ENCODE measurements at regions not wholly inside any gene's neighbourhood (a gene's known extent, or its start where the extent isn't known, plus 50 kb on each side); places are given as distances from the start of the nearest gene placed in this dataset.

DNA sequence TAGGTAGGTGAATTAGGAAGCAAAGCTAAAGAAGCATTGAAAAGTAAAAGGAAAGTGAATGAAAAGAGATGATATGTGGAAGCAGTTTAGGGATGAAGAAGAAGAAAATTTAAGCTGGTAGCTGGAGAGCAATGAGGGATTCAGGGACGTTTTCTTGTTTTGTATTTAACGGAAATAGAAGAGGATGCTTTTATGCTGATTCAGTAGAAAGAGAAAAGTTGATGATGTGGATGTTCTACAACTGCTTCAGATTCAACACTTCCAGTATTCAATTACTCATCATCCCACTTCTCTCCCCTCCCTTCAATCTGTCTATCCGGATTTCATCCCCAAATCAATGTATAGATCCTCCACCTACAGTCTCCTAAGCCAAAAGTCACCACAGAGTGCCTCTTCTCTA is 448.2 kb upstream of the CCDC54 start:
- TF ChIP-seq POLR2A (IDR thresholded peaks at IDR 0.05): no peak
- TF ChIP-seq, protein P1, sequence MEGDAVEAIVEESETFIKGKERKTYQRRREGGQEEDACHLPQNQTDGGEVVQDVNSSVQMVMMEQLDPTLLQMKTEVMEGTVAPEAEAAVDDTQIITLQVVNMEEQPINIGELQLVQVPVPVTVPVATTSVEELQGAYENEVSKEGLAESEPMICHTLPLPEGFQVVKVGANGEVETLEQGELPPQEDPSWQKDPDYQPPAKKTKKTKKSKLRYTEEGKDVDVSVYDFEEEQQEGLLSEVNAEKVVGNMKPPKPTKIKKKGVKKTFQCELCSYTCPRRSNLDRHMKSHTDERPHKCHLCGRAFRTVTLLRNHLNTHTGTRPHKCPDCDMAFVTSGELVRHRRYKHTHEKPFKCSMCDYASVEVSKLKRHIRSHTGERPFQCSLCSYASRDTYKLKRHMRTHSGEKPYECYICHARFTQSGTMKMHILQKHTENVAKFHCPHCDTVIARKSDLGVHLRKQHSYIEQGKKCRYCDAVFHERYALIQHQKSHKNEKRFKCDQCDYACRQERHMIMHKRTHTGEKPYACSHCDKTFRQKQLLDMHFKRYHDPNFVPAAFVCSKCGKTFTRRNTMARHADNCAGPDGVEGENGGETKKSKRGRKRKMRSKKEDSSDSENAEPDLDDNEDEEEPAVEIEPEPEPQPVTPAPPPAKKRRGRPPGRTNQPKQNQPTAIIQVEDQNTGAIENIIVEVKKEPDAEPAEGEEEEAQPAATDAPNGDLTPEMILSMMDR (IDR thresholded peaks at IDR 0.05): no peak
- intact Hi-C loops (cut with DNase I; ENCODE audit: low total_unique reads): no loop called here
- no peaks in the 10 kb centered on the region for H3K9me3 ChIP-seq
- no peak for DNase-seq
- H3K27ac ChIP-seq: no peak overlapping the region
- H3K36me3 ChIP-seq: no peaks in the 10 kb centered on the region
- H3K27me3 ChIP-seq: no peaks in the 10 kb centered on the region
- H3K4me1 ChIP-seq: no peaks in the 10 kb centered on the region
- H3K4me3 ChIP-seq: no peak overlapping the region

DNA sequence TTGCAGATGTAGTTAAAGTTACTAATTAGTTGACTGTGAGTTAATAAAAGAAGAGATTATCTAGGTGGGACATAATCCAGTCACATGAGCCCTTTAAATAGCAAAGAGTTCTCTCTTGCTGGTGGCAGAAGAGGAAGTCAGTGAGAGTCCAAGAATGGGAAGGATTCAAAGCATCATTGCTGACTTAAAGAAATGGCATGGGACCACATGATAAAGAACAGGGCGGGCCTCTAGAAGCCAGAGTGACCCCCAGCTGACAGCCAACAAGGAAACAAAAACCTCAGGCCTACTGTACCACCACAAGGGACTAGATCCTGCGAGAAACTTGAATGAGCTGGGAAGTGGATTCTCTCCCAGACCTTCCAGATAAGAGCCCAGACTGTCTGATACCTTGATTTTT is 447.2 kb upstream of the CCDC54 start:
- Histone ChIP-seq H3K4me1 (no peaks in the 10 kb centered on the region), H3K9me3 (no peaks in the 10 kb centered on the region), H3K36me3 (no peaks in the 10 kb centered on the region), H3K4me3 (no peak overlapping the region), H3K27me3 (no peaks in the 10 kb centered on the region), H3K27ac (no peak overlapping the region)
- no peak for DNase-seq
- TF ChIP-seq, protein P1 (IDR thresholded peaks at IDR 0.05): no peak
- TF ChIP-seq POLR2A (IDR thresholded peaks at IDR 0.05): no peak
- intact Hi-C loops (cut with DNase I; ENCODE audit: low total_unique reads): no loop called here

DNA sequence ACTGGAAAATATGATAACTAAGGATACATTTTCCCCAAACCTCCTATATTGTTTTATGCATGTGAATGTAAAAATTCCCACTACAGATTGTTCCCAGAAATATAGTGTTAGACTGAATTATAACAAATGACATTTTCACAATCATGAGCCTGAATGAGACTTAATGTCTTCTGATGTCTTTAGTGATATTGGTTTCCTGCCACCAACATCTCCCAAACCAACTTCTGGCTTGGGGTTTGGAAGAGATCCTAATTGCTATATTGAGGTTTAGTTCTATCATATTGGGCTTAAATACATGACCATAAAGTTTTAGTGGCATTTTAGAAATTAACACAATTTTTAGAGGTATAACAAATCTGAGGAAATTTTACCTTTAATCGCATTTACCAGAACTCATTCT is 445.3 kb upstream of the CCDC54 start:
- Histone ChIP-seq H3K9me3 (no peaks in the 10 kb centered on the region), H3K4me1 (no peaks in the 10 kb centered on the region), H3K4me3 (no peak overlapping the region), H3K27ac (no peak overlapping the region), H3K27me3 (no peaks in the 10 kb centered on the region), H3K36me3 (no peaks in the 10 kb centered on the region)
- no peak for TF ChIP-seq POLR2A (IDR thresholded peaks at IDR 0.05)
- TF ChIP-seq, protein P1 (IDR thresholded peaks at IDR 0.05): no peak
- intact Hi-C loops (cut with DNase I; ENCODE audit: low total_unique reads): no loop called here
- DNase-seq: no peak

- H3K27ac ChIP-seq: no peak overlapping the region
- no peak for DNase-seq
- H3K4me1 ChIP-seq: no peaks in the 10 kb centered on the region
- no peaks in the 10 kb centered on the region for H3K36me3 ChIP-seq
- H3K9me3 ChIP-seq: no peaks in the 10 kb centered on the region
- intact Hi-C loops (cut with DNase I; ENCODE audit: low total_unique reads): no loop called here
- TF ChIP-seq, protein P1 (IDR thresholded peaks at IDR 0.05): no peak
- TF ChIP-seq POLR2A (IDR thresholded peaks at IDR 0.05): no peak
- H3K4me3 ChIP-seq: no peak overlapping the region
- no peaks in the 10 kb centered on the region for H3K27me3 ChIP-seq
These were observed 440.9 kb upstream of the CCDC54 start for GRCh38 chr3:106936337-106936736.

GRCh38 chr3:106942051-106942450 is 435.2 kb upstream of the CCDC54 start:
- no peak for TF ChIP-seq POLR2A (IDR thresholded peaks at IDR 0.05)
- TF ChIP-seq, protein P1 (IDR thresholded peaks at IDR 0.05): no peak
- H3K4me1 ChIP-seq: no peaks in the 10 kb centered on the region
- H3K9me3 ChIP-seq: no peaks in the 10 kb centered on the region
- DNase-seq: no peak
- intact Hi-C loops (cut with DNase I; ENCODE audit: low total_unique reads): no loop called here
- H3K27me3 ChIP-seq: no peaks in the 10 kb centered on the region
- no peaks in the 10 kb centered on the region for H3K36me3 ChIP-seq
- H3K27ac ChIP-seq: no peak overlapping the region
- no peak overlapping the region for H3K4me3 ChIP-seq

Data from uterus (tissue), 3 donors.